B cell (primary cell): ENCODE measurements at regions not wholly inside any gene's neighbourhood (a gene's known extent, or its start where the extent isn't known, plus 50 kb on each side); places are given as distances from the start of the nearest gene placed in this dataset.

ENCODE experiments used
- CTCF ChIP-seq: fragments of 200-600 bp; IDR thresholded peaks from one replicate; pipeline ENCODE4 v1.8.0; 2022; ENCODE audit warnings: antibody characterized with exemption, mild to moderate bottlenecking
- EZH2 ChIP-seq: IDR thresholded peaks from 2 replicates; pipeline ENCODE4 v1.6.1; 2012; ENCODE audit warnings: borderline replicate concordance, low read depth, mild to moderate bottlenecking, moderate library complexity, low read length; ENCODE audit not compliant: insufficient read depth, poor library complexity, severe bottlenecking

GRCh38 chr2:11072550-11072949 is 82.7 kb upstream of the SLC66A3 start:
- no peak for TF ChIP-seq CTCF
- TF ChIP-seq EZH2, result no peak
